ENCODE measurements at regions not wholly inside any gene's neighbourhood (a gene's known extent, or its start where the extent isn't known, plus 50 kb on each side); places are given as distances from the start of the nearest gene placed in this dataset.

- Histone ChIP-seq H3K4me3 (ENCODE audit: severe bottlenecking) (no peak overlapping the region), H3K27me3 (ENCODE audit: insufficient read depth, poor library complexity, severe bottlenecking) (no peaks in the 10 kb centered on the region), H3K4me1 (ENCODE audit: insufficient read depth, poor library complexity, severe bottlenecking) (no peaks in the 10 kb centered on the region), H3K27ac (ENCODE audit: poor library complexity, severe bottlenecking) (no peak overlapping the region), H3K9me3 (ENCODE audit: severe bottlenecking) (no peaks in the 10 kb centered on the region), H3K36me3 (ENCODE audit: low read depth) (no peaks in the 10 kb centered on the region)
- no peak for ATAC-seq (ENCODE audit: low read depth)
- no peak for TF ChIP-seq CTCF (IDR thresholded peaks at IDR 0.05; ENCODE audit: poor library complexity, severe bottlenecking)
- DNase-seq (ENCODE audit: low spot score): no peak
Measured at GRCh38 chr6:155887421-155887820, 431.8 kb upstream of the NOX3 start.

DNA sequence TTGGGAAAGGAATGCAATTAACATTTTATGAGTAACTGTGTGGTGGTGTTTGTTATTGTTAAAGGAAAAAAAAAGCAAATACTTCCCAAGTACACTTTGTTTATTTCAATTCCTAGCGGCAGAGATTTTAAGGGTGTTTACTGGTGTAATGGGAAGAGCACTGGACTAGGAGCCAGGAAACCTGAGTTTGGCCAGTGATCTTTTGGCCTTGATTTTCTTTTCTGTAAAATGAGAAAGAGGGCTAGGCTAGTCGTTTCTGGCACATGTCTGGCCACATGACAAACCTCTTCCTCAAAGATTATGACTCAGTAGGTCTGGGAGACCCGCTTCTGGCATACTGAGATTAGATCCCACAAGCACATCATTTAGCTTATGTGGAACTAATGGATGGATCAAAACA is 428.1 kb upstream of the NOX3 start:
- H3K27ac ChIP-seq (ENCODE audit: poor library complexity, severe bottlenecking): no peak overlapping the region
- DNase-seq (ENCODE audit: low spot score): no peak
- H3K9me3 ChIP-seq (ENCODE audit: severe bottlenecking): no peaks in the 10 kb centered on the region
- no peaks in the 10 kb centered on the region for H3K27me3 ChIP-seq (ENCODE audit: insufficient read depth, poor library complexity, severe bottlenecking)
- no peak overlapping the region for H3K4me3 ChIP-seq (ENCODE audit: severe bottlenecking)
- H3K4me1 ChIP-seq (ENCODE audit: insufficient read depth, poor library complexity, severe bottlenecking): no peaks in the 10 kb centered on the region
- TF ChIP-seq CTCF (IDR thresholded peaks at IDR 0.05; ENCODE audit: poor library complexity, severe bottlenecking): no peak
- H3K36me3 ChIP-seq (ENCODE audit: low read depth): no peaks in the 10 kb centered on the region
- no peak for ATAC-seq (ENCODE audit: low read depth)

GRCh38 chr6:155883334-155883731 is 427.7 kb upstream of the NOX3 start:
- no peak for DNase-seq (ENCODE audit: low spot score)
- TF ChIP-seq CTCF (IDR thresholded peaks at IDR 0.05; ENCODE audit: poor library complexity, severe bottlenecking): no peak
- H3K36me3 ChIP-seq (ENCODE audit: low read depth): no peaks in the 10 kb centered on the region

GRCh38 chr6:155882527-155883333 is 427.1 kb upstream of the NOX3 start:
- no peaks in the 10 kb centered on the region for H3K36me3 ChIP-seq (ENCODE audit: low read depth)
- DNase-seq (ENCODE audit: low spot score) (no peak), ATAC-seq (ENCODE audit: low read depth) (no peak)
- TF ChIP-seq CTCF (IDR thresholded peaks at IDR 0.05; ENCODE audit: poor library complexity, severe bottlenecking): no peak
- no peak overlapping the region for H3K27ac ChIP-seq (ENCODE audit: poor library complexity, severe bottlenecking)
- no peak overlapping the region for H3K4me3 ChIP-seq (ENCODE audit: severe bottlenecking)
- no peaks in the 10 kb centered on the region for H3K27me3 ChIP-seq (ENCODE audit: insufficient read depth, poor library complexity, severe bottlenecking)
- H3K4me1 ChIP-seq (ENCODE audit: insufficient read depth, poor library complexity, severe bottlenecking): no peaks in the 10 kb centered on the region
- H3K9me3 ChIP-seq (ENCODE audit: severe bottlenecking): no peaks in the 10 kb centered on the region

More at GRCh38 chr6:155883334-155883731, 427.7 kb upstream of the NOX3 start:
- Histone ChIP-seq H3K4me3 (ENCODE audit: severe bottlenecking) (no peak overlapping the region), H3K27me3 (ENCODE audit: insufficient read depth, poor library complexity, severe bottlenecking) (no peaks in the 10 kb centered on the region), H3K4me1 (ENCODE audit: insufficient read depth, poor library complexity, severe bottlenecking) (no peaks in the 10 kb centered on the region), H3K9me3 (ENCODE audit: severe bottlenecking) (no peaks in the 10 kb centered on the region), H3K27ac (ENCODE audit: poor library complexity, severe bottlenecking) (no peak overlapping the region)
- no peak for ATAC-seq (ENCODE audit: low read depth)

- Histone ChIP-seq H3K27me3 (ENCODE audit: insufficient read depth, poor library complexity, severe bottlenecking) (no peaks in the 10 kb centered on the region), H3K4me1 (ENCODE audit: insufficient read depth, poor library complexity, severe bottlenecking) (no peaks in the 10 kb centered on the region), H3K4me3 (ENCODE audit: severe bottlenecking) (no peak overlapping the region), H3K27ac (ENCODE audit: poor library complexity, severe bottlenecking) (no peak overlapping the region), H3K36me3 (ENCODE audit: low read depth) (no peaks in the 10 kb centered on the region), H3K9me3 (ENCODE audit: severe bottlenecking) (no peaks in the 10 kb centered on the region)
- ATAC-seq (ENCODE audit: low read depth): no peak
- no peak for DNase-seq (ENCODE audit: low spot score)
- no peak for TF ChIP-seq CTCF (IDR thresholded peaks at IDR 0.05; ENCODE audit: poor library complexity, severe bottlenecking)
Measured at GRCh38 chr6:155881826-155882526, 426.3 kb upstream of the NOX3 start.

All from RWPE2 (cell line).